C4-2B (cell line): ENCODE measurements at regions not wholly inside any gene's neighbourhood (a gene's known extent, or its start where the extent isn't known, plus 50 kb on each side); places are given as distances from the start of the nearest gene placed in this dataset.

Source experiments
- ZFX ChIP-seq: fragments of 450-650 bp; IDR thresholded peaks from 2 replicates; pipeline ENCODE4 v1.6.1; 2017
- TF ChIP-seq, protein P1 (sequence below): fragments of 450-650 bp; conservative IDR thresholded peaks from 2 replicates; pipeline ENCODE4 v1.5.1; 2017; ENCODE audit warnings: mild to moderate bottlenecking

GRCh38 chr10:111319866-111320265 is 243.0 kb downstream of the ADRA2A start:
- TF ChIP-seq, protein P1, sequence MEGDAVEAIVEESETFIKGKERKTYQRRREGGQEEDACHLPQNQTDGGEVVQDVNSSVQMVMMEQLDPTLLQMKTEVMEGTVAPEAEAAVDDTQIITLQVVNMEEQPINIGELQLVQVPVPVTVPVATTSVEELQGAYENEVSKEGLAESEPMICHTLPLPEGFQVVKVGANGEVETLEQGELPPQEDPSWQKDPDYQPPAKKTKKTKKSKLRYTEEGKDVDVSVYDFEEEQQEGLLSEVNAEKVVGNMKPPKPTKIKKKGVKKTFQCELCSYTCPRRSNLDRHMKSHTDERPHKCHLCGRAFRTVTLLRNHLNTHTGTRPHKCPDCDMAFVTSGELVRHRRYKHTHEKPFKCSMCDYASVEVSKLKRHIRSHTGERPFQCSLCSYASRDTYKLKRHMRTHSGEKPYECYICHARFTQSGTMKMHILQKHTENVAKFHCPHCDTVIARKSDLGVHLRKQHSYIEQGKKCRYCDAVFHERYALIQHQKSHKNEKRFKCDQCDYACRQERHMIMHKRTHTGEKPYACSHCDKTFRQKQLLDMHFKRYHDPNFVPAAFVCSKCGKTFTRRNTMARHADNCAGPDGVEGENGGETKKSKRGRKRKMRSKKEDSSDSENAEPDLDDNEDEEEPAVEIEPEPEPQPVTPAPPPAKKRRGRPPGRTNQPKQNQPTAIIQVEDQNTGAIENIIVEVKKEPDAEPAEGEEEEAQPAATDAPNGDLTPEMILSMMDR = no peak
- no peak for TF ChIP-seq ZFX
